AG04449 (cell line): ENCODE measurements at regions not wholly inside any gene's neighbourhood (a gene's known extent, or its start where the extent isn't known, plus 50 kb on each side); places are given as distances from the start of the nearest gene placed in this dataset.

Experiments used
- CTCF ChIA-PET: fragments of 350-600 bp; formaldehyde crosslinking; extraction: SDS; loops from one replicate; lab custom pipeline; 2021; ENCODE audit warnings: antibody characterized with exemption; lab: Yijun Ruan, JAX
- POLR2A ChIA-PET: fragments of 400-600, 350-600 bp; formaldehyde crosslinking; extraction: SDS; loops from one replicate; lab custom pipeline; 2020; ENCODE audit warnings: antibody characterized with exemption, inconsistent platforms; lab: Yijun Ruan, JAX
- DNase-seq: peaks from one replicate; pipeline ENCODE4 v3.0.0-alpha.2; 2010; ENCODE audit warnings: low read depth, low spot score
- H3K4me3 ChIP-seq: 2 replicates; pipeline ENCODE4 v1.5.1; 2011; ENCODE audit warnings: low read depth, mild to moderate bottlenecking, control low read depth, low read length
- TF ChIP-seq, protein P1 (sequence below): IDR thresholded peaks from one replicate; pipeline ENCODE4 v1.5.1; 2011; ENCODE audit warnings: mild to moderate bottlenecking, moderate library complexity, low read length, control low read depth, inconsistent platforms; ENCODE audit not compliant: insufficient read depth; ENCODE audit errors: missing control alignments

DNA sequence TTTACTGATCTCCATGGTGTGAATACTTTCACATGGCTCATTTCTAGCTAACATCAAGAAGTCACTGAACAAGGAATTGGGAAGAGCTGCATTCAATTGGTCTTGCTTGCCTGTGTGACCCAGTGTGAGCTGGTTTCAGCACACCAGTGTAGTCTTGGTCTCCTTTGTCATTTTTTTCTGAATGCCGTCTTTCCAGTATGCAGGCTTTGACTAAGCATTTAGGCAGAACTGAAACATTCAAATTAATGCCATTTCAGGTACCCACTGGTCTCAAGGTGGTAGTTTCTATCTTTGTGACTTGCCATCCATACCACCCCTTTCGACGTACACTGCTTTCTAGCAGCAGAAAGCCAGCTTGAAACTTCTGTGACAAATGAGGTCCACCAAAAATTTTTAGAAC is 550.5 kb upstream of the BOD1L1 start:
- no peak overlapping the region for H3K4me3 ChIP-seq
- POLR2A ChIA-PET: no interaction called here
- CTCF ChIA-PET: interaction anchor here (1.2 kb wide), 1 partner anchor 16 kb away, joined by 3 read pairs; no protein-coding TSS in a partner anchor
- TF ChIP-seq, protein P1, sequence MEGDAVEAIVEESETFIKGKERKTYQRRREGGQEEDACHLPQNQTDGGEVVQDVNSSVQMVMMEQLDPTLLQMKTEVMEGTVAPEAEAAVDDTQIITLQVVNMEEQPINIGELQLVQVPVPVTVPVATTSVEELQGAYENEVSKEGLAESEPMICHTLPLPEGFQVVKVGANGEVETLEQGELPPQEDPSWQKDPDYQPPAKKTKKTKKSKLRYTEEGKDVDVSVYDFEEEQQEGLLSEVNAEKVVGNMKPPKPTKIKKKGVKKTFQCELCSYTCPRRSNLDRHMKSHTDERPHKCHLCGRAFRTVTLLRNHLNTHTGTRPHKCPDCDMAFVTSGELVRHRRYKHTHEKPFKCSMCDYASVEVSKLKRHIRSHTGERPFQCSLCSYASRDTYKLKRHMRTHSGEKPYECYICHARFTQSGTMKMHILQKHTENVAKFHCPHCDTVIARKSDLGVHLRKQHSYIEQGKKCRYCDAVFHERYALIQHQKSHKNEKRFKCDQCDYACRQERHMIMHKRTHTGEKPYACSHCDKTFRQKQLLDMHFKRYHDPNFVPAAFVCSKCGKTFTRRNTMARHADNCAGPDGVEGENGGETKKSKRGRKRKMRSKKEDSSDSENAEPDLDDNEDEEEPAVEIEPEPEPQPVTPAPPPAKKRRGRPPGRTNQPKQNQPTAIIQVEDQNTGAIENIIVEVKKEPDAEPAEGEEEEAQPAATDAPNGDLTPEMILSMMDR: no peak
- no peak for DNase-seq

DNA sequence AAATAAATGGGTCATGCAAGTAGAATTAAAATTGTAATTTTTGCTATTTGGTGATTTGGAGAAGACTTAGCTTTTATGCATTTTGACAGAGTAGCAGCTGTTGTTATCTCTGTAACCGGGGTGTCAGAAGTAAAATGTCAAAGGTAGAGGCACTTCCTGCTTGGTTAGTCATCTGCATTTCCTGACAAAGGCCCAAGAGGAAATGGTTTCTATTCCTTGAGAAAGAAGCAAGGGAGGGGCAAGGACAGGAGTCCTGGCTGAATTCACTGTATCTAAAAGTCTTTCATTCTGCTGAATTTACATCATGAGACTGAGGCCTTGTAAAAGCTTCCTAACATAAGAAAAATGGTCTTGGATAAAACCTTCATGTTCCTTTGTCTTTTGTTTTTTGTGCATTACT is 550.9 kb upstream of the BOD1L1 start:
- TF ChIP-seq, protein P1: no peak
- no peak for DNase-seq
- ChIA-PET POLR2A (no interaction called here), CTCF (interaction anchor here (1.2 kb wide), 1 partner anchor 16 kb away, joined by 3 read pairs; no protein-coding TSS in a partner anchor)
- no peak overlapping the region for H3K4me3 ChIP-seq

DNA sequence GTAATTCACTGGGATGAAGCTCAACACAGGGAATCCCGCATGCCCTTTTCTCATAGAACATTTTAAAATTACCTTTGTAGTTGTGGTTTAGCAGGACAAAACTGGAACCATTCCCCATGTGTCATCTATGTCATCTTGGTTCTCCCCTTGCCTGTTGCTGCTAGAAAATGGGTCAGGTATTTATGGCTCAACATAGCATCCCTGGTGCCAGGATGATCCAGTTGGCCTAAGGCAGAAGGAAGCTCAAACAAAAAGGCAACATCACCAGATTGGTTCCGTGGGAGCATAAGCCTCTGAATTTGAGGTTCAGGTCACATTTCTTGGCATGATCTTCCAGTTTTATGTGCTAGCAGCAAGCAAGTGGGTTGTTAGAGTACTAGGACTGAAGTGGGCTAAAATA is 552.6 kb upstream of the BOD1L1 start:
- H3K4me3 ChIP-seq: no peak overlapping the region
- TF ChIP-seq, protein P1: no peak
- ChIA-PET CTCF (no interaction called here), POLR2A (no interaction called here)
- DNase-seq: no peak

DNA sequence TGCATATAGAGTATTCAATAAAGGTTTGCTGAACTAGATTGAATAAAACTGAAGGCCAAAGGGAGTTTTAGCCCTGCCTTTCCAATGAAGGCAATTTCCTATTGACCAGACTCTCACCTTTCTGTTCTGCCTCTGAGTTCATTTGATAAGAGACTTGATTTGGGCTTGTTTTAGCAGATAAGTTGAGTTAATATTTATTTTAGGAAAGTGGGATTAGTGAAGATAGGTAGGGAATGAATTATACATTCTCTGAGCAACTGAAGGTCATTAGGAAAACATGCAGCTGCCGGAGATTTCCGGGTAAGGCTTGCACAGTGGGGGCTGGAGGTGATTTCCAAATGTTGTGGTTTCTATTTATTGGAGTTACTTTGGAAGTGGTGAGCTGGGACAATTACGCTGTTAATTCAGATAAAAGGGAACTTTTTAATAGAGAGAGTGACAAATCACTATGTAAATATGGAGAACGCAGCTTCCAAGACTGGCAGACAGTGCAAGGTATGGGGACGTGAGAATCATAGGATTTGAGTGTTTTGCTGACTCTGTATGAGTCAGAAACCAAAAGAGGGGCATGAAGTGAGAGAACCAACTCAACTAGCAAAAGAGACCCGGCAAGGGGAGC is 553.6 kb upstream of the BOD1L1 start:
- POLR2A ChIA-PET: no interaction called here
- H3K4me3 ChIP-seq: no peak overlapping the region
- TF ChIP-seq, protein P1: no peak
- no peak for DNase-seq
- CTCF ChIA-PET: no interaction called here

DNA sequence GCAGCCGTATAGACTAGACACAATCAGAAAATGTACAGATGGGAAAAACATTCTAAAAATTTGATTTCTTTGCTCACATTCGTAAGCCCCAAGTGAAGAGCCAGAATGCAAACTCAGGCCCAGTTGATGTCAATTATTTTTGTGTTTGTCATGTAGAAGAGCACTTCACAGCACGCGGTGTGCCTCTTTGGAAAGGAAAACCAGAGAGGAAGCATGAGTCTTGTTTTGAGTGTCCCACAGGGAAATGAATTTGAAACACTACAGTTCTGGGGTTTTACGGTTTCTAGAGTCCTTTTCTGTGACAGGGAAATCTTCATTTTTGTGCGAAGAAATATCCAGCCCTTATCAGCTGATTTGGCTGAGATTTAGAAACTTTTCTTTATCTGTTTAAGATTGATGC is 554.6 kb upstream of the BOD1L1 start:
- TF ChIP-seq, protein P1: no peak
- ChIA-PET CTCF (no interaction called here), POLR2A (no interaction called here)
- DNase-seq: no peak
- H3K4me3 ChIP-seq: no peak overlapping the region

DNA sequence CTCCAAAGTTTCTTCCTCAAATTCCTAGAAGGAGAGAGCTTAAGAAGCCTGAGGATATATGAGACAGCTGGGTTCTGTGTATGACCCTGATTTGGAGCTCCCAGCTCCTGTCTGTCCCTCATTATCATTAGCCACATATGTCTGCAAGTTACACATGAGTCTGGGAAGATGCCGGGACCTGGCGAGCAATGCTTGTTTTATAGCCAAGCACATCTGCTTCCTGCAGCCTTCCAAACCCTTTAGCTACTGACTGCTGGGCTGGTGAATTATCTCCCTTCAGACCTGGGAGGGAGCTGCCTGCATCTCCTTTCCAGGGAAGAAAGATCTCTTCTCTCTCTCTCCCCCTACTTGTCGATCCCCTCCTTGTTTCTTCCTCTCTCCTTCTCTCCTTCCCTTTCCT is 556.7 kb upstream of the BOD1L1 start:
- CTCF ChIA-PET: interaction anchor here (0.7 kb wide), 1 partner anchor 23 kb away, joined by 3 read pairs; no protein-coding TSS in a partner anchor
- TF ChIP-seq, protein P1: no peak
- no peak overlapping the region for H3K4me3 ChIP-seq
- POLR2A ChIA-PET: no interaction called here
- no peak for DNase-seq
